ENCODE measurements at regions not wholly inside any gene's neighbourhood (a gene's known extent, or its start where the extent isn't known, plus 50 kb on each side); places are given as distances from the start of the nearest gene placed in this dataset.

GRCh38 chr15:29465816-29466215 lies 196.2 kb upstream of the NSMCE3 start:
- Histone ChIP-seq H3K4me1 (peaks cover 0 to 15% (median 11%) of the 10 kb centered on the region in 4 donors), H3K27me3 (no peaks in the 10 kb centered on the region), H3K9me3 (no peaks in the 10 kb centered on the region), H3K4me3 (no peak overlapping the region), H3K27ac (no peak overlapping the region), H3K36me3 (no peaks in the 10 kb centered on the region)
- intact Hi-C loops (cut with DNase I) = no loop called here
- no peak for DNase-seq
- TF ChIP-seq CTCF (IDR thresholded peaks at IDR 0.05) (no peak), EP300 (IDR thresholded peaks at IDR 0.05) (no peak), POLR2AphosphoS5 (IDR thresholded peaks at IDR 0.05) (no peak)
- 77 to 88% methylated on average over 6 of the region's 6 CpGs for WGBS, 2 donors

DNA sequence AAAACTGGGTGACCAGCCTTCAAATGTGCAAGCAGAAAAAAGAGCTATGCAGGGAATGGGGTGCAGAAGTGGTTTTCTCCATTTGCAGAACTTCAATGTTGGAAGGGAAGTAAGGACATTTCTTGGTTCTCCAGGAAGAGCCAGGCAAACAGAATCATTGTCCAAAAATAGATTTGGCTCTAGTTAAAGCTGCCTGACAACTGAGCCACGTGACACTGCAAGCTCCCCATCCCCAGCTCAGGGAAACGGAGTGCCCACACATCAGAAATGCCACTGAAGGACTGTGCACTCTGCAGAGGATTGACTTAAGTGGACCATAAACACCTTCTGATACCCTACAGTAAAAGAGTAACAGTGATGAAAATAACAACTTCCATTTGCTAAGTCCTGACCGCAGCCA lies 195.6 kb upstream of the NSMCE3 start:
- WGBS, 2 donors = 65 to 85% methylated on average over 3 of the region's 3 CpGs
- intact Hi-C loops (cut with DNase I) = no loop called here
- Histone ChIP-seq H3K9me3 (no peaks in the 10 kb centered on the region), H3K27me3 (no peaks in the 10 kb centered on the region), H3K27ac (no peak overlapping the region), H3K4me3 (no peak overlapping the region), H3K4me1 (peaks cover 0 to 15% (median 11%) of the 10 kb centered on the region in 4 donors), H3K36me3 (no peaks in the 10 kb centered on the region)
- TF ChIP-seq EP300 (IDR thresholded peaks at IDR 0.05) (no peak), POLR2A (IDR thresholded peaks at IDR 0.05) (no peak), CTCF (IDR thresholded peaks at IDR 0.05) (no peak), POLR2AphosphoS5 (IDR thresholded peaks at IDR 0.05) (no peak)
- no peak for DNase-seq

DNA sequence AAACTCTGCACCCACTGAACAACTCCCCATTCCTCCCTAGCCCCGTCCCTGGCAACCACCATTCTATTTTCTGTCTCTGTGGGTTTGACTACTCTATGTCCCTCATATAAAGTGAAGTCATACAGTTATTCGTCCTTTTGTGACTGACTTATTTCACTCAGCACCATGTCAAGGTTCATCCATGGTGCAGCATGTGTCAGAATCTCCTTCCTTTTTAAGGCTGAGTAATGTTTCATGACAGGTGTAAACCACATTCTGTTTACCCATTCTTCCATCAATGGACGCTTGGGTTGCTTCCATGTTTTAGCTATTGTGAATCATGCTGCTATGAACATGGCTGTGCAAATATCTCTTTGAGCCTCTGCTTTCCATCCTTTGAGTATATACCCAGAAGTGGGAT lies 192.3 kb upstream of the NSMCE3 start:
- 73 to 90% methylated on average over 3 of the region's 3 CpGs for WGBS, 2 donors
- H3K27ac ChIP-seq = no peak overlapping the region
- H3K9me3 ChIP-seq = no peaks in the 10 kb centered on the region
- H3K4me1 ChIP-seq = peaks cover 0 to 15% (median 11%) of the 10 kb centered on the region in 4 donors
- DNase-seq = no peak
- TF ChIP-seq POLR2AphosphoS5 (IDR thresholded peaks at IDR 0.05) (no peak), CTCF (IDR thresholded peaks at IDR 0.05) (no peak), EP300 (IDR thresholded peaks at IDR 0.05) (no peak), POLR2A (IDR thresholded peaks at IDR 0.05) (no peak)
- H3K4me3 ChIP-seq = no peak overlapping the region
- H3K36me3 ChIP-seq = no peaks in the 10 kb centered on the region
- no peaks in the 10 kb centered on the region for H3K27me3 ChIP-seq
- intact Hi-C loops (cut with DNase I) = loop anchor here (5.0 kb wide), 1 partner anchor 35 kb away; no protein-coding TSS in a partner anchor

DNA sequence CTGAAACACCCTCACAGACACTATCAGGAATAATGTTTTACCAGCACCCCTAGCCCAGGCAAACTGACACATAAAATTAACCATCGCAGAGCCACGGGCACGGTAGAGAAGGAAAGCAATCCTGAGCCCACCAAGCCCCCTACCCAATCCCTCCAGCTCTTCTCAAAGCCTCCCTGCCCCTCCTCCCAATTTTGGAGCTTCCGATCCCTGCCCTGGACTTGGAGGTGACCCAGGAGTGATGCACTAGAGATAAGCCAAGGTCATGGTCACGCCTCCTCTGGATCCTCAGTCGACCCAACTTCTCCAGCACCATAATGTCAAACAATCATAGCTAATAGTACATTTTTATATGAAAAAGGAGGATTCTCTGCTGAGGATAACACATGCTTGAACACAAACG lies 188.7 kb upstream of the NSMCE3 start:
- no peaks in the 10 kb centered on the region for H3K4me1 ChIP-seq
- no peak for DNase-seq
- H3K9me3 ChIP-seq = no peaks in the 10 kb centered on the region
- no peaks in the 10 kb centered on the region for H3K27me3 ChIP-seq
- H3K4me3 ChIP-seq = no peak overlapping the region
- intact Hi-C loops (cut with DNase I) = no loop called here
- no peak for TF ChIP-seq POLR2A (IDR thresholded peaks at IDR 0.05)
- no peak for TF ChIP-seq CTCF (IDR thresholded peaks at IDR 0.05)
- no peak for TF ChIP-seq EP300 (IDR thresholded peaks at IDR 0.05)
- TF ChIP-seq POLR2AphosphoS5 (IDR thresholded peaks at IDR 0.05) = no peak
- H3K27ac ChIP-seq = no peak overlapping the region
- H3K36me3 ChIP-seq = no peaks in the 10 kb centered on the region
- WGBS, 2 donors = 81 to 84% methylated on average over 7 of the region's 7 CpGs

DNA sequence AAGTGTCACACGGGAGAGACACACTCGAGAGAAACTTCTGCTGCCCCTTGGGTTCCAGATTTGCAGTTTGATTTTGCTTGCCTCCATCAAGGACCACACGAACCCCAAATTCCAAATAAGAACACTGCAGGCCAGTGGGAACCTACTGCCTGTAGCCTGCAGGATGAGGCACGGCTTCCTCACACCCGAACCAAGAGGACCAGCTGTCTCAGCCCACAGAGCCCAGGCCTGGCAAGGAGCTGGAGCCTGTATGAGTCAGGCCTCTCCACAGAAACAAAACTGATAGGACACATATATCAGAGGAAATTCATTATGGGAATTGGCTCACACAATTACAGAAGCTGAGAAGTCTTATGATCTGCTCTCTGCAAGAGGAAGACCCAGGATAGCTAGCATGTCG lies 188.1 kb upstream of the NSMCE3 start:
- 86 to 89% methylated on average over 6 of the region's 6 CpGs for WGBS, 2 donors
- H3K27ac ChIP-seq = no peak overlapping the region
- no peaks in the 10 kb centered on the region for H3K9me3 ChIP-seq
- H3K27me3 ChIP-seq = no peaks in the 10 kb centered on the region
- H3K36me3 ChIP-seq = no peaks in the 10 kb centered on the region
- intact Hi-C loops (cut with DNase I) = no loop called here
- TF ChIP-seq EP300 (IDR thresholded peaks at IDR 0.05) (no peak), CTCF (IDR thresholded peaks at IDR 0.05) (no peak), POLR2AphosphoS5 (IDR thresholded peaks at IDR 0.05) (no peak), POLR2A (IDR thresholded peaks at IDR 0.05) (no peak)
- H3K4me1 ChIP-seq = no peaks in the 10 kb centered on the region
- no peak overlapping the region for H3K4me3 ChIP-seq
- no peak for DNase-seq

Measured in sigmoid colon (tissue), 6 donors.